Psoas muscle (tissue), 7 donors: ENCODE measurements at regions not wholly inside any gene's neighbourhood (a gene's known extent, or its start where the extent isn't known, plus 50 kb on each side); places are given as distances from the start of the nearest gene placed in this dataset.

ENCODE experiments used
- ATAC-seq, 4 donors: fragments of 200-7000 bp; cut with Tn5 transposase; one replicate each; pipeline ENCODE4 v1.9.1; 2020; ENCODE audit warnings: moderate library complexity in 3 of 4, mild to moderate bottlenecking in 2 of 4
- DNase-seq, 2 donors: peaks; one replicate each; pipeline ENCODE4 v3.0.0-alpha.2; 2020
- H3K27ac ChIP-seq: fragments of 200-600 bp; one replicate; pipeline ENCODE4 v1.8.0; 2022
- H3K27me3 ChIP-seq, 3 donors: fragments of 200-600 bp in 1 of 3; one replicate each; pipeline versions ENCODE4 v1.6.1 to v1.8.0; 2013 to 2022; ENCODE audit warnings: low read length in 2 of 3, mild to moderate bottlenecking in 2 of 3, moderate library complexity in 1 of 3; ENCODE audit not compliant: insufficient read depth in 3 of 3
- H3K36me3 ChIP-seq, 2 donors: fragments of 200-600 bp in 1 of 2; one replicate each; pipeline versions ENCODE4 v1.6.1 to v1.8.0; 2013 to 2022; ENCODE audit warnings: low read depth in 1 of 2, mild to moderate bottlenecking in 1 of 2, moderate library complexity in 1 of 2; ENCODE audit not compliant: insufficient read depth in 1 of 2
- H3K4me1 ChIP-seq: fragments of 200-600 bp; one replicate; pipeline ENCODE4 v1.8.0; 2022
- H3K4me3 ChIP-seq: fragments of 200-600 bp; one replicate; pipeline ENCODE4 v1.8.0; 2022; ENCODE audit warnings: mild to moderate bottlenecking
- H3K9me3 ChIP-seq: fragments of 200-600 bp; one replicate; pipeline ENCODE4 v1.8.0; 2022
- CTCF ChIP-seq: fragments of 200-600 bp; IDR thresholded peaks from one replicate; pipeline ENCODE4 v1.8.0; 2022; ENCODE audit warnings: antibody characterized with exemption
- WGBS, 3 donors: extraction: QIAGEN DNeasy Blood & Tissue Kit; methylation state at CpG; one replicate each; pipeline versions ENCODE4 v1.1.6 to v1.1.7; 2013; 5-methylcytosine and 5-hydroxymethylcytosine counted together
- intact Hi-C, 2 donors: fragments of 100-400 bp; cut with DNase I; formaldehyde crosslinking; loops; one replicate each; pipeline versions ENCODE4 v1.11.0 to v1.14.2; 2022
- donor health status: healthy with polysubstance abuse.
- donor health status: DM: no; HTN: no; CAD: no; lungs with moderate emphysema.
- donor health status: Bipolar disorder and iron deficiency.
- donor health status: healthy.
- donor health status: DM: yes; HTN: yes; CAD: no.
- donor health status: DM: no; HTN: no; CAD: no.
- donor health status: DM: yes; HTN: yes; CAD: no.

GRCh38 chr14:23864259-23864658, 89.3 kb upstream of the DHRS4 start:
- Histone ChIP-seq H3K9me3 (no peaks in the 10 kb centered on the region), H3K27me3 (no peaks in the 10 kb centered on the region), H3K36me3 (no peaks in the 10 kb centered on the region), H3K27ac (no peak overlapping the region), H3K4me3 (no peak overlapping the region), H3K4me1 (no peaks in the 10 kb centered on the region)
- intact Hi-C loops, result no loop called here
- DNase-seq (no peak), ATAC-seq (peak in 1 of 4 donors; percentile 19)
- WGBS, 3 donors, result 28 to 49% (median 48%) methylated on average over 2 of the region's 2 CpGs
- TF ChIP-seq CTCF, result no peak

- Histone ChIP-seq H3K9me3 (no peaks in the 10 kb centered on the region), H3K36me3 (no peaks in the 10 kb centered on the region), H3K27ac (no peak overlapping the region), H3K27me3 (no peaks in the 10 kb centered on the region), H3K4me1 (no peaks in the 10 kb centered on the region), H3K4me3 (no peak overlapping the region)
- no peak for TF ChIP-seq CTCF
- 14 to 21% (median 19%) methylated on average over 3 of the region's 3 CpGs for WGBS, 3 donors
- DNase-seq (no peak), ATAC-seq (peak in 3 of 4 donors; percentile 59 to 92 (median 76))
- intact Hi-C loops, result no loop called here
Measured at GRCh38 chr14:23864861-23865260, 88.7 kb upstream of the DHRS4 start.

GRCh38 chr14:23865502-23865901, 88.1 kb upstream of the DHRS4 start:
- 21 to 27% (median 22%) methylated on average over 2 of the region's 2 CpGs for whole genome bisulfite sequencing, 3 donors
- no peak for TF ChIP-seq CTCF
- Histone ChIP-seq H3K27ac (no peak overlapping the region), H3K4me1 (no peaks in the 10 kb centered on the region), H3K36me3 (no peaks in the 10 kb centered on the region), H3K9me3 (no peaks in the 10 kb centered on the region), H3K27me3 (no peaks in the 10 kb centered on the region), H3K4me3 (no peak overlapping the region)
- DNase-seq (no peak), ATAC-seq (peak in 2 of 4 donors; percentile 36 to 58)
- intact Hi-C loops, result no loop called here

- Histone ChIP-seq H3K4me1 (no peaks in the 10 kb centered on the region), H3K9me3 (no peaks in the 10 kb centered on the region), H3K4me3 (no peak overlapping the region), H3K27ac (no peak overlapping the region), H3K36me3 (no peaks in the 10 kb centered on the region), H3K27me3 (no peaks in the 10 kb centered on the region)
- no peak for TF ChIP-seq CTCF
- intact Hi-C loops, result no loop called here
- no peak for DNase-seq
- ATAC-seq, result no peak
- WGBS, 3 donors, result 59 to 62% (median 61%) methylated on average over 6 of the region's 6 CpGs
Measured at GRCh38 chr14:23866269-23866668, 87.3 kb upstream of the DHRS4 start.

GRCh38 chr14:23869078-23869719, 84.4 kb upstream of the DHRS4 start:
- DNase-seq (no peak), ATAC-seq (no peak)
- H3K4me1 ChIP-seq, result no peaks in the 10 kb centered on the region
- WGBS, 3 donors, result 89 to 96% (median 90%) methylated on average over 2 of the region's 2 CpGs
- H3K27ac ChIP-seq, result no peak overlapping the region
- TF ChIP-seq CTCF, result no peak
- no peaks in the 10 kb centered on the region for H3K9me3 ChIP-seq
- no peaks in the 10 kb centered on the region for H3K27me3 ChIP-seq
- no peak overlapping the region for H3K4me3 ChIP-seq
- no peaks in the 10 kb centered on the region for H3K36me3 ChIP-seq
- intact Hi-C loops, result no loop called here
